Tibial artery (tissue), 4 donors: ENCODE measurements at regions not wholly inside any gene's neighbourhood (a gene's known extent, or its start where the extent isn't known, plus 50 kb on each side); places are given as distances from the start of the nearest gene placed in this dataset.

Experiments
- DNase-seq, 2 donors: peaks; one replicate each; pipeline ENCODE4 v3.0.0-alpha.2; 2019
- H3K27ac ChIP-seq, 2 donors: fragments of 200-600 bp; sonication (generic) in 1 of 2; 1 replicate in 1 of 2; 2 replicates in 1 of 2; pipeline ENCODE4 v1.5.1; 2018 to 2019; ENCODE audit warnings: mild to moderate bottlenecking in 1 of 2
- H3K27me3 ChIP-seq, 2 donors: fragments of 200-600 bp; sonication (generic) in 1 of 2; one replicate each; pipeline versions ENCODE4 v1.5.1 to v1.6.0; 2016 to 2019
- H3K36me3 ChIP-seq, 3 donors: fragments of 200-600 bp; sonication (generic) in 2 of 3; one replicate each; pipeline ENCODE4 v1.5.1; 2016 to 2019; ENCODE audit warnings: mild to moderate bottlenecking in 2 of 3
- H3K4me1 ChIP-seq, 4 donors: fragments of 200-600 bp; sonication (generic) in 2 of 4; 1 replicate in 3 of 4; 2 replicates in 1 of 4; pipeline ENCODE4 v1.5.1; 2016 to 2019
- H3K4me3 ChIP-seq, 2 donors: fragments of 200-600 bp; sonication (generic) in 1 of 2; 1 replicate in 1 of 2; 2 replicates in 1 of 2; pipeline ENCODE4 v1.5.1; 2018 to 2019; ENCODE audit warnings: mild to moderate bottlenecking in 2 of 2
- H3K9me3 ChIP-seq, 3 donors: fragments of 200-600 bp; sonication (generic) in 1 of 3; one replicate each; pipeline ENCODE4 v1.5.1; 2016 to 2019
- CTCF ChIP-seq, 2 experiments: fragments of 200-600 bp in 1 of 2; fragments of 450-650 bp in 1 of 2; IDR thresholded peaks; one replicate each; pipeline ENCODE4 v1.5.1; 2017 to 2019; ENCODE audit warnings: antibody characterized with exemption in 2 of 2, mild to moderate bottlenecking in 1 of 2, moderate library complexity in 1 of 2
- intact Hi-C: fragments of 100-400 bp; cut with DNase I; formaldehyde crosslinking; loops from one replicate; pipeline ENCODE4 v1.15.0; 2023; ENCODE audit warnings: low total_unique reads

GRCh38 chr4:97270051-97270450 is 873.2 kb downstream of the STPG2 start:
- DNase-seq = no peak
- no peaks in the 10 kb centered on the region for H3K27me3 ChIP-seq
- no peak for TF ChIP-seq CTCF (IDR thresholded peaks at IDR 0.05)
- no peaks in the 10 kb centered on the region for H3K4me1 ChIP-seq
- H3K4me3 ChIP-seq = no peak overlapping the region
- H3K36me3 ChIP-seq = no peaks in the 10 kb centered on the region
- no peak overlapping the region for H3K27ac ChIP-seq
- H3K9me3 ChIP-seq = no peaks in the 10 kb centered on the region
- intact Hi-C loops = no loop called here

- no peaks in the 10 kb centered on the region for H3K4me1 ChIP-seq
- TF ChIP-seq CTCF (IDR thresholded peaks at IDR 0.05) = no peak
- H3K9me3 ChIP-seq = no peaks in the 10 kb centered on the region
- no peak for DNase-seq
- H3K27ac ChIP-seq = no peak overlapping the region
- H3K27me3 ChIP-seq = no peaks in the 10 kb centered on the region
- intact Hi-C loops = no loop called here
- no peak overlapping the region for H3K4me3 ChIP-seq
- H3K36me3 ChIP-seq = no peaks in the 10 kb centered on the region
Observed at GRCh38 chr4:97279391-97279790, 863.9 kb downstream of the STPG2 start.

GRCh38 chr4:97300561-97300960 is 842.7 kb downstream of the STPG2 start:
- peaks cover 0 to 5% (median 0%) of the 10 kb centered on the region in 3 donors for H3K9me3 ChIP-seq
- no peak for DNase-seq
- H3K27ac ChIP-seq = no peak overlapping the region
- H3K27me3 ChIP-seq = no peaks in the 10 kb centered on the region
- H3K4me1 ChIP-seq = no peaks in the 10 kb centered on the region
- no peaks in the 10 kb centered on the region for H3K36me3 ChIP-seq
- intact Hi-C loops = no loop called here
- no peak for TF ChIP-seq CTCF (IDR thresholded peaks at IDR 0.05)
- H3K4me3 ChIP-seq = no peak overlapping the region

- Histone ChIP-seq H3K4me3 (no peak overlapping the region), H3K36me3 (no peaks in the 10 kb centered on the region), H3K27ac (no peak overlapping the region), H3K9me3 (peaks cover 0 to 5% (median 0%) of the 10 kb centered on the region in 3 donors), H3K4me1 (no peaks in the 10 kb centered on the region), H3K27me3 (no peaks in the 10 kb centered on the region)
- no peak for DNase-seq
- TF ChIP-seq CTCF (IDR thresholded peaks at IDR 0.05) = no peak
- intact Hi-C loops = no loop called here
Observed at GRCh38 chr4:97305351-97305750, 837.9 kb downstream of the STPG2 start.

- Histone ChIP-seq H3K9me3 (no peaks in the 10 kb centered on the region), H3K36me3 (no peaks in the 10 kb centered on the region), H3K27me3 (no peaks in the 10 kb centered on the region), H3K4me1 (no peaks in the 10 kb centered on the region), H3K27ac (no peak overlapping the region), H3K4me3 (no peak overlapping the region)
- intact Hi-C loops = no loop called here
- no peak for DNase-seq
- no peak for TF ChIP-seq CTCF (IDR thresholded peaks at IDR 0.05)
Observed at GRCh38 chr4:97309121-97309520, 834.2 kb downstream of the STPG2 start.

- no peaks in the 10 kb centered on the region for H3K36me3 ChIP-seq
- no peak overlapping the region for H3K27ac ChIP-seq
- no peak for TF ChIP-seq CTCF (IDR thresholded peaks at IDR 0.05)
- DNase-seq = no peak
- intact Hi-C loops = no loop called here
- H3K4me1 ChIP-seq = no peaks in the 10 kb centered on the region
- H3K9me3 ChIP-seq = no peaks in the 10 kb centered on the region
- no peak overlapping the region for H3K4me3 ChIP-seq
- H3K27me3 ChIP-seq = no peaks in the 10 kb centered on the region
Observed at GRCh38 chr4:97317201-97317600, 826.1 kb downstream of the STPG2 start.
